GM06990 (cell line): ENCODE measurements at regions not wholly inside any gene's neighbourhood (a gene's known extent, or its start where the extent isn't known, plus 50 kb on each side); places are given as distances from the start of the nearest gene placed in this dataset.

Source experiments
- DNase-seq: peaks from one replicate; pipeline ENCODE4 v3.0.0-alpha.2; 2011; ENCODE audit not compliant: insufficient read length; ENCODE audit errors: extremely low read depth
- H3K27me3 ChIP-seq: replicated peaks from 2 replicates; pipeline ENCODE4 v1.6.0; 2011; ENCODE audit warnings: low read length; ENCODE audit not compliant: control insufficient read depth, insufficient read depth
- H3K36me3 ChIP-seq: 2 replicates; pipeline ENCODE4 v1.5.1; 2011; ENCODE audit warnings: low read length; ENCODE audit not compliant: control insufficient read depth, insufficient read depth
- H3K4me3 ChIP-seq: replicated peaks from 2 replicates; pipeline ENCODE4 v1.5.1; 2011; ENCODE audit warnings: low read depth, mild to moderate bottlenecking, control low read depth, low read length
- TF ChIP-seq, protein P1 (sequence below): IDR thresholded peaks from 2 replicates; pipeline ENCODE4 v1.5.1; 2011; ENCODE audit warnings: low read length, control low read depth, mild to moderate bottlenecking, inconsistent platforms; ENCODE audit not compliant: insufficient read depth, poor library complexity, severe bottlenecking

DNA sequence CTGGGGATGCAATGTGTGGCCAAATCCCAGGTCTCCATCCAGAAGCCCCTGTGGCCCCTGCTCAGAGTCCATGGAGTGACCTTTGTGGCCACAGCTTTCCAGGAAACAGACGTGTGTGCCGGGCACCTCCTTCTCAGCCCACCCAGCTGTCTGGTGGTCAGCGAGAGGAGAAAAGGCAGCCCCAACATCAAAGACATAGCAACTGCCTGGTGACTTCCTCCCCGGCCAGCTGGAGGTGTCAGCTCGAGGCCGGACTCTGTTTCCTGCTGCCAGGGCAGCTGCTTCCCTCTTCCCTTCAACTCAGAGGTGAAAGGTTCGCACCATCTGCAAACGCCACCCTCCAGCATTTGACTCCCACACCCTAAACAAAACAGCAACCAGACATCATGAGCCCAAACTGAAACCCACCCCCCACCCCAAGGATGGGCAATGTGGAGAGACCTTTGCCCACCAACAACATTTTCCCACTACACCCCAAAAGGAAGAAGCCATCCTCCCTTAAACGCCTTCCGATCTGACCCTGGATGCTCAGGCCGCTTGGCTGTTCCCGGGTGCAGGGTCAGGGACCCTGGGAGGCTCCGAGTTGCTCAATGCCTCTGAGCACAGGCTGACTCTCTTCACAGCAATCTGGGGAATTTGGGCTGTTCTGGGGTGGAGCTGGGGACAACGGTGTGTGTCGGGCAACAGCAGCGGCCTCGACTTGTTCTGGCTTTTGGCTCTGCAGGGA lies 162.3 kb downstream of the PSMG1 start:
- H3K4me3 ChIP-seq, result no peak overlapping the region
- no peak for DNase-seq
- H3K36me3 ChIP-seq, result no peaks in the 10 kb centered on the region
- TF ChIP-seq, protein P1, sequence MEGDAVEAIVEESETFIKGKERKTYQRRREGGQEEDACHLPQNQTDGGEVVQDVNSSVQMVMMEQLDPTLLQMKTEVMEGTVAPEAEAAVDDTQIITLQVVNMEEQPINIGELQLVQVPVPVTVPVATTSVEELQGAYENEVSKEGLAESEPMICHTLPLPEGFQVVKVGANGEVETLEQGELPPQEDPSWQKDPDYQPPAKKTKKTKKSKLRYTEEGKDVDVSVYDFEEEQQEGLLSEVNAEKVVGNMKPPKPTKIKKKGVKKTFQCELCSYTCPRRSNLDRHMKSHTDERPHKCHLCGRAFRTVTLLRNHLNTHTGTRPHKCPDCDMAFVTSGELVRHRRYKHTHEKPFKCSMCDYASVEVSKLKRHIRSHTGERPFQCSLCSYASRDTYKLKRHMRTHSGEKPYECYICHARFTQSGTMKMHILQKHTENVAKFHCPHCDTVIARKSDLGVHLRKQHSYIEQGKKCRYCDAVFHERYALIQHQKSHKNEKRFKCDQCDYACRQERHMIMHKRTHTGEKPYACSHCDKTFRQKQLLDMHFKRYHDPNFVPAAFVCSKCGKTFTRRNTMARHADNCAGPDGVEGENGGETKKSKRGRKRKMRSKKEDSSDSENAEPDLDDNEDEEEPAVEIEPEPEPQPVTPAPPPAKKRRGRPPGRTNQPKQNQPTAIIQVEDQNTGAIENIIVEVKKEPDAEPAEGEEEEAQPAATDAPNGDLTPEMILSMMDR, result no peak
- no peaks in the 10 kb centered on the region; the same call in 1 of the 2 replicates for H3K27me3 ChIP-seq

DNA sequence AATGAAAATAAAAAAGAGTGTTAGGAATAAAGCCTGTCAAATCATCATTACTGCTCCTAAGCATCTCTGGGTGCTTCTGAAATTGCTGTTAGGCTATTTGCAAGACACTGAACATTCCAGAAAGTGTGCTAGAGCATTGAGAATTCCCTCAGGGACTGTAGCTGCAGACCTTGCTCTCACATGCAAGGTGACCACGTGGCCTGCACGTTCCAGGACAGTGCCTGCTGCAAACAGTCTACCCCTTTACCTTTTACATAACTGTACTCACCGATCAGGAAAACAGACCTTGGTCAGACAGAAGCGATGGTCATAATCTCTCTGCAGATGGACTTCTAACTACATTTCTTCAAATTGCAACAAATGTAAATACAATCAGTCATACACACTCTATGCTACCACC lies 164.5 kb downstream of the PSMG1 start:
- Histone ChIP-seq H3K36me3 (no peaks in the 10 kb centered on the region), H3K4me3 (no peak overlapping the region), H3K27me3 (no peaks in the 10 kb centered on the region; the same call in 1 of the 2 replicates)
- TF ChIP-seq, protein P1, result no peak
- no peak for DNase-seq

DNA sequence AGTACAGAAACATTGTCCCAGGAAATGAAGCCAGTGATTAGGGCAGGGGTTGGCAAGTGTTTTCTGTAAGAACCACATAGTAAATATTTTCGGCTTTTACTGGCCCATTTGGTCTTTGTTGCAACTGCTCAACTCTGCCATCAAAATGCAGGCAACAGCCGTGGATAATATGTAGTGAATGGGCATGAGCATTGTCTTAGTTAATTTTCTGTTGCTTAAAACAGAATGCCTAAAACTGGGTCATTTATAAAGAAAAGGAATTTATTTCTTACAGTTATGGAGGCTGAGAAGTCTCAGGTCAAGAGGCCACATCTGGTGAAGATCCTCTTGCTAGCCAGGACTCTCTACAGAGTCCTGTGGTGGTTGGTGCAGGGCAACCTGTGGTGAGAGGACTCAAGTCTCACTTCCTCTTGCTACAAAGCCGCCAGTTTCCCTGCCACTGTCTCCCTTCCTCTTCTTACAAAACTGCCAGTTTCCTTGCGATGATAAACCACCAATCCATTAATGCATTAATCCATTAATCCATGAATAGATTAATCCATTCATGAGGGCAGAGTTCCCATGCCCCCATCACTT lies 166.4 kb downstream of the PSMG1 start:
- no peaks in the 10 kb centered on the region for H3K27me3 ChIP-seq
- TF ChIP-seq, protein P1, result no peak
- no peak for DNase-seq
- no peak overlapping the region for H3K4me3 ChIP-seq
- H3K36me3 ChIP-seq, result no peaks in the 10 kb centered on the region

DNA sequence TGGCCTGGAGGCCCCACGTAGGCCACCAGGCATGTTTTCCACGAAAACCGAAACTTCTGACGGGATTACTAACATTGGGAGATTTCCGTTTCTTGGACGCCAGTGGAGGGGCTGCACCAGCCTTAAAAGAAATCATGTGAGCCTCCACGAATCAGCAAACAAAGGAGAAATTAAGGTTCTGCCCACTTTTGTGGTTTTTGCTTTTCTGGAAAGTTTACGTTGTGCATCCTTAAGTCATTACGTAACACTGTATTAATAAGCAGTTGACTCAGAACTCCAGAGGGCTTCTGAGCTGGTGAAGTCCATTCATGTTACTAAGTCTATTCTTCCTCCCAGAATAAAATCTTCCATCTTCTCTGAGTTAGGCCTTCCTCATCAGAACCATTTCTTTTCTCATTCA lies 168.5 kb downstream of the PSMG1 start:
- no peak for DNase-seq
- Histone ChIP-seq H3K36me3 (no peaks in the 10 kb centered on the region), H3K27me3 (no peaks in the 10 kb centered on the region), H3K4me3 (no peak overlapping the region)
- TF ChIP-seq, protein P1, result no peak

DNA sequence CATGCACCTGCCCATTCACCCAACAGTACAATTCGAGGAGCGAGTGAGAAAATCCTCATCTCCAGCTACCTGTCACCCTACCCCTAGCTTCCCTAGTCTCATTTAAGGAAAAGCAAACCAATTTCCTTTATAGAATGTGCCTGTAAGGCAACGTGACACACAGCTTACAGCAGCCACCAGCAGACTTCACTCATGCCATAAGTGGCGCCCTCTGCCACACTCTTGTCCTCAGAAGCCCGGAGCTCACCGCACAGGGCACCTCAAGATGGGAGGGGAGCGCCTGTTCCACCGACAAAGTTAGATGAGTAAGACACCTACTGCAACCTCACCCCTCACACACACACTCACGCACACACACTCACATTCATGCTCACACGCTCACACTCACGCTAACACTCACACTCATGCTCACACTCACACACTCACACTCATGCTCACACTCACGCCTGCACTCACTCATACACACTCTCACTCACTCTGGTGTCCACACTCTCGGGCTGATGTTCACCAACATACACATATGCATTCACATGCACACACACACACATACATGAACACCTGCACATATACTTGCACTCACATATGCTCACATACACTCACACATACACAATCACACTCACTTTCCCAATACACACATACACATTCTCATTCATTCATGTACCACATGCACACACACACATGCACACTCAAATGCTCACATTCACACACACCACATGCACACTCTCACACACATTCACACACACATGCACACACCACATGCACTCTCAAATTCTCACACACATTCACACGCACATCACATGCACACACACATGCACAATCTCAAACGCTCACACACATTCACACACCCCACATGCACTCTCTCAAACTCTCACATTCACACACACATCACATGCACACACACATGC lies 170.7 kb downstream of the PSMG1 start:
- Histone ChIP-seq H3K4me3 (no peak overlapping the region), H3K27me3 (no peaks in the 10 kb centered on the region; the same call in 1 of the 2 replicates), H3K36me3 (no peaks in the 10 kb centered on the region)
- TF ChIP-seq, protein P1, result no peak
- DNase-seq, result no peak
